OCI-LY1 (cell line): ENCODE measurements at regions not wholly inside any gene's neighbourhood (a gene's known extent, or its start where the extent isn't known, plus 50 kb on each side); places are given as distances from the start of the nearest gene placed in this dataset.

Source experiments
- EZH2 ChIP-seq: fragments of 200-600 bp; sonication (generic), shearing (Covaris generic); IDR thresholded peaks from 2 replicates; pipeline ENCODE4 v1.8.0; 2017; ENCODE audit warnings: borderline replicate concordance, mixed run types, mild to moderate bottlenecking, antibody characterized with exemption, low read length, moderate library complexity, mixed read lengths
- TF ChIP-seq, protein P1 (sequence below): fragments of 200-600 bp; sonication (generic), shearing (Covaris generic); IDR thresholded peaks from 2 replicates; pipeline ENCODE4 v1.5.1; 2017; ENCODE audit warnings: mild to moderate bottlenecking, antibody characterized with exemption, low read length, moderate library complexity, mixed read lengths

DNA sequence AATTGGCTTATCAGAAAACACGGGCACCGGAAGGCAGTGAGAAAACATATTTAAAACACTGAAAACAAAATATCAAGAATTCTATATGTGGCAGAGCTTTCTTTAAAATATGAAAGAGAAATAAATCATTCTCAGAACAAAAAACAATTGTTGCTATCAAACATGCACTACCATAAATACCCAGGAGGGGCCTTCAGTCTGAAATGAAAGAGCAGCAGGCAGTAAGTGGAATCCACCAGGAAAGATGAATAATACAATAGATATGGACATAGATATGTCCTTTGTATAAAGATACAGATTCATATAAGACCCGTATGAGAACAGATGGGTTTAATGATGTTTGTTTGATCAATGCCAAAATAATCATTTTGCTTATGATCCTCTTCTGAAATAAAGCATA, 142.0 kb downstream of the TMEM18 start:
- TF ChIP-seq, protein P1, sequence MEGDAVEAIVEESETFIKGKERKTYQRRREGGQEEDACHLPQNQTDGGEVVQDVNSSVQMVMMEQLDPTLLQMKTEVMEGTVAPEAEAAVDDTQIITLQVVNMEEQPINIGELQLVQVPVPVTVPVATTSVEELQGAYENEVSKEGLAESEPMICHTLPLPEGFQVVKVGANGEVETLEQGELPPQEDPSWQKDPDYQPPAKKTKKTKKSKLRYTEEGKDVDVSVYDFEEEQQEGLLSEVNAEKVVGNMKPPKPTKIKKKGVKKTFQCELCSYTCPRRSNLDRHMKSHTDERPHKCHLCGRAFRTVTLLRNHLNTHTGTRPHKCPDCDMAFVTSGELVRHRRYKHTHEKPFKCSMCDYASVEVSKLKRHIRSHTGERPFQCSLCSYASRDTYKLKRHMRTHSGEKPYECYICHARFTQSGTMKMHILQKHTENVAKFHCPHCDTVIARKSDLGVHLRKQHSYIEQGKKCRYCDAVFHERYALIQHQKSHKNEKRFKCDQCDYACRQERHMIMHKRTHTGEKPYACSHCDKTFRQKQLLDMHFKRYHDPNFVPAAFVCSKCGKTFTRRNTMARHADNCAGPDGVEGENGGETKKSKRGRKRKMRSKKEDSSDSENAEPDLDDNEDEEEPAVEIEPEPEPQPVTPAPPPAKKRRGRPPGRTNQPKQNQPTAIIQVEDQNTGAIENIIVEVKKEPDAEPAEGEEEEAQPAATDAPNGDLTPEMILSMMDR = no peak
- no peak for TF ChIP-seq EZH2
